ENCODE measurements at regions not wholly inside any gene's neighbourhood (a gene's known extent, or its start where the extent isn't known, plus 50 kb on each side); places are given as distances from the start of the nearest gene placed in this dataset.

DNA sequence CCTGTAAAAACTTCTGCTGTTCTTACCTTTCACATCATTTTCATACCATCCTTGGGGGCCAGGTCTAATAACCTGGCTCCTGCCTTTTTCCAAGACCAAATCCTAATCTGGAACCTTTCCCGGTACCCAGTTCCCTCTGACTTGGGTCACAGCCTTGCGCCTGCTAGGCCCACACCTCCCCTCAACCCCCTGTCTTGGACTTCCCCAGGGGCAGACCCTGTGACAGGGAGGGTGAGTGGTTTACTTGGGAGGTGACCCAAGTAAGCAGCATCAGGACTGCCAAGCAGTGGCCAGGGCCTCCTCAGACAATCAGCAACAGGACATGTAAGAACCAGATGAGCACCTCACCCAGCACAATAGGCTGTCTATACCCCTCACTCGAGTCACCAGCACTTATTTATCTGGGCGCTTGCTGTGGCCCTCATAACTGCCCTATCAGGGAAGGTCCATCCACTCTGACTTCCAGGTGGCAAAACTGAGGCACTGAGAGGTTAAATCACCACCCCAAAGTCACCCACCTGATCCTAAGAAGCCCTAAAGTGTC is 124.7 kb downstream of the MATN1 start:
- Histone ChIP-seq H3K27ac (ENCODE audit: insufficient read depth, low read length, poor library complexity, severe bottlenecking) (no peak overlapping the region), H3K4me1 (ENCODE audit: control insufficient read depth, insufficient read depth, low read length, poor library complexity, severe bottlenecking) (no peaks in the 10 kb centered on the region), H3K9me3 (ENCODE audit: control insufficient read depth in 2 of 2, low read length in 2 of 2) (no peaks in the 10 kb centered on the region), H3K4me3 (ENCODE audit: low read depth, low read length) (no peak overlapping the region), H3K27me3 (ENCODE audit: control insufficient read depth, insufficient read depth, low read length) (no peaks in the 10 kb centered on the region), H3K36me3 (ENCODE audit: control insufficient read depth, insufficient read depth, low read length) (no peaks in the 10 kb centered on the region)
- no peaks in the 10 kb centered on the region for H3K4me1 Mint-ChIP-seq
- H3K9me3 Mint-ChIP-seq: no peaks in the 10 kb centered on the region
- H3K27me3 Mint-ChIP-seq: peaks cover 21% of the 10 kb centered on the region
- ATAC-seq (ENCODE audit: low read depth in 2 of 2) (no peak), DNase-seq (no peak)
- peak overlapping the region in 1 of 4 donors; percentile 15 for H3K4me3 Mint-ChIP-seq
- H3K36me3 Mint-ChIP-seq: no peaks in the 10 kb centered on the region
- no peak overlapping the region for H3K27ac Mint-ChIP-seq

DNA sequence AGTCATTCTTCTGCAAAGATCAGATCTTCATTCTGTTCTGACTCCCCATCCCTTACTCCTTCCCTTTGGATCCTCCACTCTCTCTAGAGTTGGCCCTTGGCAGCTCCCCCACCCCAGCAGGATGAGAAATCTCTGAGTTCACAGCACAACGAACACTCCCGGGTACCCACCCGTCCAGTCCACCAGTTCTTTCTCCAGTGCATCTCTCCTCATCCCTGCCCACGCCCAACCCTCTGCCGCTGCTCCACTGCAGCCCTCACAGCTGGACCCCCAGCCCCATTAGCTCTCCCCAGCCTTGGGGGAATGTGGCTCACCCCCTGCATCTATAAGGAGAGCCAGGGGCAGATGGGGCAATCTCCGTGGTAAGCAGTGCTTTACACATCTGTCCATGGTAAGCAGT is 125.7 kb downstream of the MATN1 start:
- Mint-ChIP-seq H3K27ac (no peak overlapping the region), H3K4me3 (no peak overlapping the region)

DNA sequence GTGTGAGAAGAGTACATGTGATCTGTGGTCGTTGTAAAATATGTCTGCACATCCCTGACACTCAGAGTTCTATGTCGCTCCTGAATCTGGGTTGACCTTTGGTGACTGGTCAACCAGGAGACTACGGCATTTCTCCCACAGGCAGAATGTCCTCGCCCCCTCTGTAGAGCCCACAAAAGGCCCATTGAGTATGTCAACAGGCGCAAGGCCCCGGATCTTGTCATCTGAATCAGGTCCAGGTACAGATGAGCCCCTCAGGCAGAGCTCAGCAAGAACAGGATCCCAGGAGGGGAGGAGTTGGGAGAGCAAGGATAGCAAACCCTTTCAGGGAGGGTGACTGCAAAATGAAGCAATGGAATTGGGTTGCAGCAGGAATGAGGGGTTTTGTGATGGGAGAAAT is 126.5 kb downstream of the MATN1 start:
- H3K27ac ChIP-seq (ENCODE audit: insufficient read depth, low read length, poor library complexity, severe bottlenecking): no peak overlapping the region
- no peak for DNase-seq
- ATAC-seq (ENCODE audit: low read depth in 2 of 2): no peak
- H3K9me3 ChIP-seq (ENCODE audit: control insufficient read depth in 2 of 2, low read length in 2 of 2): no peaks in the 10 kb centered on the region
- no peaks in the 10 kb centered on the region for H3K36me3 ChIP-seq (ENCODE audit: control insufficient read depth, insufficient read depth, low read length)
- Mint-ChIP-seq H3K36me3 (no peaks in the 10 kb centered on the region), H3K27ac (no peak overlapping the region), H3K4me1 (no peaks in the 10 kb centered on the region), H3K27me3 (peaks cover 32% of the 10 kb centered on the region), H3K4me3 (no peak overlapping the region), H3K9me3 (peaks cover 0 to 10% (median 0%) of the 10 kb centered on the region in 7 donors)
- no peaks in the 10 kb centered on the region for H3K4me1 ChIP-seq (ENCODE audit: control insufficient read depth, insufficient read depth, low read length, poor library complexity, severe bottlenecking)
- peaks cover 3% of the 10 kb centered on the region for H3K27me3 ChIP-seq (ENCODE audit: control insufficient read depth, insufficient read depth, low read length)
- no peak overlapping the region for H3K4me3 ChIP-seq (ENCODE audit: low read depth, low read length)

More for the DNA sequence above, 125.7 kb downstream of the MATN1 start:
- peaks cover 0 to 2% (median 0%) of the 10 kb centered on the region in 7 donors for H3K9me3 Mint-ChIP-seq
- H3K36me3 Mint-ChIP-seq: no peaks in the 10 kb centered on the region
- ATAC-seq (ENCODE audit: low read depth in 2 of 2): no peak
- Histone ChIP-seq H3K4me1 (ENCODE audit: control insufficient read depth, insufficient read depth, low read length, poor library complexity, severe bottlenecking) (no peaks in the 10 kb centered on the region), H3K27me3 (ENCODE audit: control insufficient read depth, insufficient read depth, low read length) (peaks cover 3% of the 10 kb centered on the region), H3K27ac (ENCODE audit: insufficient read depth, low read length, poor library complexity, severe bottlenecking) (no peak overlapping the region), H3K4me3 (ENCODE audit: low read depth, low read length) (no peak overlapping the region), H3K9me3 (ENCODE audit: control insufficient read depth in 2 of 2, low read length in 2 of 2) (no peaks in the 10 kb centered on the region), H3K36me3 (ENCODE audit: control insufficient read depth, insufficient read depth, low read length) (no peaks in the 10 kb centered on the region)
- H3K4me1 Mint-ChIP-seq: no peaks in the 10 kb centered on the region
- DNase-seq: no peak
- peaks cover 26% of the 10 kb centered on the region for H3K27me3 Mint-ChIP-seq

GRCh38 chr1:30596470-30596869 is 126.9 kb downstream of the MATN1 start:
- H3K27ac ChIP-seq (ENCODE audit: insufficient read depth, low read length, poor library complexity, severe bottlenecking): no peak overlapping the region
- H3K36me3 ChIP-seq (ENCODE audit: control insufficient read depth, insufficient read depth, low read length): no peaks in the 10 kb centered on the region
- no peak for ATAC-seq (ENCODE audit: low read depth in 2 of 2)
- Mint-ChIP-seq H3K27me3 (peaks cover 33% of the 10 kb centered on the region), H3K4me3 (no peak overlapping the region), H3K4me1 (no peaks in the 10 kb centered on the region), H3K9me3 (peaks cover 0 to 10% (median 0%) of the 10 kb centered on the region in 7 donors), H3K27ac (no peak overlapping the region), H3K36me3 (no peaks in the 10 kb centered on the region)
- H3K4me1 ChIP-seq (ENCODE audit: control insufficient read depth, insufficient read depth, low read length, poor library complexity, severe bottlenecking): no peaks in the 10 kb centered on the region
- peaks cover 3% of the 10 kb centered on the region for H3K27me3 ChIP-seq (ENCODE audit: control insufficient read depth, insufficient read depth, low read length)
- no peak overlapping the region for H3K4me3 ChIP-seq (ENCODE audit: low read depth, low read length)
- DNase-seq: no peak
- H3K9me3 ChIP-seq (ENCODE audit: control insufficient read depth in 2 of 2, low read length in 2 of 2): no peaks in the 10 kb centered on the region

DNA sequence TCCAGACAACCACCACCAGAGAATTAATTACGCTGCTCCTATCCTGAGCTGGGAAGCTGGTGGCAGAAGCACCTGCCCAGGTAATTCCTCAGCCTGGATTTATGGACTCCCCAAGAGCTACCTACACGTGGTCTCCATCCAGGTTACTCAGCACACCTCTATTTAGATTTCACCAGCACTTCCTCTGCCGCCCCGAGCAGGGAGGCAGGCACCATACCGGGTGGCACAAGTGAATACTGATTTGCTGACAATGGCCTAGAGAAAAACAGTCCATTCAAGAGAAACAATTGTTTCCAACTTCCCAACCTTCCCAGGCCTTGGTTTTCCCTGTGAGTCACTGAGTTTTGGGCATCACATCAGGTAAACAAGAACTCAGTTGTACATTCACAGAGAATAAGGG is 134.3 kb downstream of the MATN1 start:
- ATAC-seq (ENCODE audit: low read depth in 2 of 2): no peak
- H3K4me1 ChIP-seq (ENCODE audit: control insufficient read depth, insufficient read depth, low read length, poor library complexity, severe bottlenecking): no peaks in the 10 kb centered on the region
- no peaks in the 10 kb centered on the region for H3K36me3 Mint-ChIP-seq
- no peak overlapping the region for H3K4me3 ChIP-seq (ENCODE audit: low read depth, low read length)
- H3K27ac ChIP-seq (ENCODE audit: insufficient read depth, low read length, poor library complexity, severe bottlenecking): no peak overlapping the region
- H3K9me3 Mint-ChIP-seq: peaks cover 0 to 14% (median 4%) of the 10 kb centered on the region in 7 donors
- H3K27ac Mint-ChIP-seq: no peak overlapping the region
- no peak overlapping the region for H3K4me3 Mint-ChIP-seq
- H3K27me3 ChIP-seq (ENCODE audit: control insufficient read depth, insufficient read depth, low read length): peaks cover 3% of the 10 kb centered on the region
- H3K36me3 ChIP-seq (ENCODE audit: control insufficient read depth, insufficient read depth, low read length): no peaks in the 10 kb centered on the region
- H3K9me3 ChIP-seq (ENCODE audit: control insufficient read depth in 2 of 2, low read length in 2 of 2): no peaks in the 10 kb centered on the region
- H3K4me1 Mint-ChIP-seq: no peaks in the 10 kb centered on the region
- H3K27me3 Mint-ChIP-seq: peaks cover 43% of the 10 kb centered on the region
- DNase-seq: no peak

DNA sequence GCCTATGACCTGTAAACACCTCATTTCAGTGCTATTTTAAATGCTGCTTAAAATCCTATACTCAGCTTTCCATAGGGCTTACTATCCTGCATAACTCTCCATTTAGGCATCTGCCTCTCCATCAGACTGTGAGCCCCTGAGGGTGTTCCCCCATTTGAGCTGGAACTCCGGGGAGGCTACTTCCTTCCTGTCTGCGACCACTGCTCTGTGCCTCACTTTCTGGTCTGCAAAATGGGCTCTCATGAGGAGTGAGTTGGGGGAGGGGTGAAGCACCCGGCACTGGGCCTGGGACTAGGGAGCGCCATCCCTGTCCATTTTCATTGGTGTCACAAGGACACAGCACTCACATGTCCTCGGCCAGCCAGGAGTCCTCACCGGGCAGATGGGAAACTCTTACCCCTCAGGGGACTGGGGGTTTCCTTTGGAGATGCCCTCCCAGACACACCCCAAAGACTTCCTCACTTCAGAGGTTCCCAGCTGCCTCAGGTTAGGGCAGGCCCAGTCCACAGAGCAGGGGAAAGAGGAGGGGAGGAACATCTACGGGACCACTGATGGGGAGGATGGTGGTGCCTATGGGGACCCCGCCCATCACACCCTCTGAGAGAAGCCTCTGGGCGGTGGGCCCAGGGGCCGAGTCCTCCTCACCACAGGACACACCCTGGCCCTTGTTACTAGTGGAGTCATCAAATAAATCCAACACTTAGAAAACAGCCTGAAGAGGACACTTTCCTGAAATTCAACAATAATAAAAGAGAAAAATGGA is 134.9 kb downstream of the MATN1 start:
- Mint-ChIP-seq H3K27ac (no peak overlapping the region), H3K4me3 (no peak overlapping the region)

GRCh38 chr1:30586671-30587070 is 136.7 kb downstream of the MATN1 start:
- H3K36me3 Mint-ChIP-seq: no peaks in the 10 kb centered on the region
- peaks cover 3 to 18% (median 9%) of the 10 kb centered on the region in 7 donors for H3K9me3 Mint-ChIP-seq
- H3K4me3 Mint-ChIP-seq: no peak overlapping the region
- Histone ChIP-seq H3K27me3 (ENCODE audit: control insufficient read depth, insufficient read depth, low read length) (no peaks in the 10 kb centered on the region), H3K9me3 (ENCODE audit: control insufficient read depth in 2 of 2, low read length in 2 of 2) (no peaks in the 10 kb centered on the region), H3K36me3 (ENCODE audit: control insufficient read depth, insufficient read depth, low read length) (no peaks in the 10 kb centered on the region), H3K27ac (ENCODE audit: insufficient read depth, low read length, poor library complexity, severe bottlenecking) (no peak overlapping the region), H3K4me3 (ENCODE audit: low read depth, low read length) (no peak overlapping the region), H3K4me1 (ENCODE audit: control insufficient read depth, insufficient read depth, low read length, poor library complexity, severe bottlenecking) (no peaks in the 10 kb centered on the region)
- no peak for ATAC-seq (ENCODE audit: low read depth in 2 of 2)
- H3K27me3 Mint-ChIP-seq: peaks cover 50% of the 10 kb centered on the region
- no peak for DNase-seq
- no peak overlapping the region for H3K27ac Mint-ChIP-seq
- no peaks in the 10 kb centered on the region for H3K4me1 Mint-ChIP-seq

More for the DNA sequence above, 134.9 kb downstream of the MATN1 start:
- H3K36me3 ChIP-seq (ENCODE audit: control insufficient read depth, insufficient read depth, low read length): no peaks in the 10 kb centered on the region
- DNase-seq (no peak), ATAC-seq (ENCODE audit: low read depth in 2 of 2) (no peak)
- Mint-ChIP-seq H3K9me3 (peaks cover 0 to 18% (median 4%) of the 10 kb centered on the region in 7 donors), H3K36me3 (no peaks in the 10 kb centered on the region), H3K27me3 (peaks cover 45% of the 10 kb centered on the region), H3K4me1 (no peaks in the 10 kb centered on the region)
- no peak overlapping the region for H3K27ac ChIP-seq (ENCODE audit: insufficient read depth, low read length, poor library complexity, severe bottlenecking)
- no peaks in the 10 kb centered on the region for H3K4me1 ChIP-seq (ENCODE audit: control insufficient read depth, insufficient read depth, low read length, poor library complexity, severe bottlenecking)
- H3K9me3 ChIP-seq (ENCODE audit: control insufficient read depth in 2 of 2, low read length in 2 of 2): no peaks in the 10 kb centered on the region
- peaks cover 3% of the 10 kb centered on the region for H3K27me3 ChIP-seq (ENCODE audit: control insufficient read depth, insufficient read depth, low read length)
- no peak overlapping the region for H3K4me3 ChIP-seq (ENCODE audit: low read depth, low read length)

GRCh38 chr1:30579580-30579979 is 143.8 kb downstream of the MATN1 start:
- H3K36me3 ChIP-seq (ENCODE audit: control insufficient read depth, insufficient read depth, low read length): no peaks in the 10 kb centered on the region
- H3K27me3 Mint-ChIP-seq: peaks cover 32% of the 10 kb centered on the region
- no peaks in the 10 kb centered on the region for H3K27me3 ChIP-seq (ENCODE audit: control insufficient read depth, insufficient read depth, low read length)
- no peaks in the 10 kb centered on the region for H3K4me1 Mint-ChIP-seq
- H3K27ac Mint-ChIP-seq: no peak overlapping the region
- H3K9me3 ChIP-seq (ENCODE audit: control insufficient read depth in 2 of 2, low read length in 2 of 2): no peaks in the 10 kb centered on the region
- DNase-seq (no peak), ATAC-seq (ENCODE audit: low read depth in 2 of 2) (no peak)
- H3K4me3 Mint-ChIP-seq: no peak overlapping the region
- H3K27ac ChIP-seq (ENCODE audit: insufficient read depth, low read length, poor library complexity, severe bottlenecking): no peak overlapping the region
- H3K9me3 Mint-ChIP-seq: peaks cover 0 to 16% (median 9%) of the 10 kb centered on the region in 7 donors
- H3K4me3 ChIP-seq (ENCODE audit: low read depth, low read length): no peak overlapping the region
- no peaks in the 10 kb centered on the region for H3K36me3 Mint-ChIP-seq
- no peaks in the 10 kb centered on the region for H3K4me1 ChIP-seq (ENCODE audit: control insufficient read depth, insufficient read depth, low read length, poor library complexity, severe bottlenecking)
